CD4-positive, alpha-beta T cell (primary cell): ENCODE measurements at regions not wholly inside any gene's neighbourhood (a gene's known extent, or its start where the extent isn't known, plus 50 kb on each side); places are given as distances from the start of the nearest gene placed in this dataset.

Experiments
- ATAC-seq: fragments of 200-7000 bp; cut with Tn5 transposase; one replicate; pipeline ENCODE4 v1.10.0; 2022; ENCODE audit warnings: mild to moderate bottlenecking; ENCODE audit not compliant: poor library complexity
- CTCF ChIA-PET: fragments of 350-600 bp; sonication (Branson Sonifier 250); formaldehyde crosslinking; loops from one replicate; lab custom pipeline; 2021; ENCODE audit warnings: antibody characterized with exemption, inconsistent platforms; lab: Charles Lee
- POLR2A ChIA-PET: fragments of 350-600 bp; sonication (Branson Sonifier 250); formaldehyde crosslinking; loops from one replicate; lab custom pipeline; 2021; ENCODE audit warnings: antibody characterized with exemption, inconsistent platforms; lab: Charles Lee
- DNase-seq, 14 experiments: peaks; one replicate each; pipeline ENCODE4 v3.0.0-alpha.2; 2013 to 2020; ENCODE audit warnings: mixed read lengths in 2 of 14
- H3K27ac ChIP-seq, 2 donors: one replicate each; pipeline versions ENCODE4 v1.5.1 to v1.7.0; 2013; ENCODE audit warnings: low read length in 2 of 2, low read depth in 1 of 2, mild to moderate bottlenecking in 1 of 2
- H3K27me3 ChIP-seq, 2 experiments: 1 replicate in 1 of 2; 2 replicates in 1 of 2; pipeline versions ENCODE4 v1.6.1 to v1.7.0; 2013; ENCODE audit warnings: low read length in 2 of 2, control low read depth in 1 of 2, mild to moderate bottlenecking in 1 of 2, moderate library complexity in 1 of 2; ENCODE audit not compliant: insufficient read depth in 2 of 2, control insufficient read depth in 1 of 2
- H3K36me3 ChIP-seq: one replicate; pipeline ENCODE4 v1.6.1; 2013; ENCODE audit warnings: low read length, control low read depth; ENCODE audit not compliant: insufficient read depth
- H3K4me1 ChIP-seq: one replicate; pipeline ENCODE4 v1.6.1; 2013; ENCODE audit warnings: low read length, control low read depth; ENCODE audit not compliant: insufficient read depth
- H3K4me3 ChIP-seq: one replicate; pipeline ENCODE4 v1.5.1; 2013; ENCODE audit warnings: mild to moderate bottlenecking, low read length, moderate library complexity
- H3K9me3 ChIP-seq, 2 experiments: 1 replicate in 1 of 2; 2 replicates in 1 of 2; pipeline versions ENCODE4 v1.6.1 to v1.7.0; 2013; ENCODE audit warnings: low read length in 2 of 2, mild to moderate bottlenecking in 2 of 2, control low read depth in 1 of 2, moderate library complexity in 1 of 2; ENCODE audit not compliant: control insufficient read depth in 1 of 2, insufficient read depth in 1 of 2
- H3K27ac Mint-ChIP-seq: one replicate; pipeline ENCODE4 v1.8.0; 2020; ENCODE audit warnings: mixed read lengths
- H3K27me3 Mint-ChIP-seq: one replicate; pipeline ENCODE4 v1.8.0; 2021; ENCODE audit warnings: mixed read lengths
- H3K36me3 Mint-ChIP-seq: one replicate; pipeline ENCODE4 v1.8.0; 2021; ENCODE audit warnings: low read depth, mixed read lengths
- H3K4me1 Mint-ChIP-seq: one replicate; pipeline ENCODE4 v1.8.0; 2021; ENCODE audit warnings: low read depth, mixed read lengths
- H3K4me3 Mint-ChIP-seq: one replicate; pipeline ENCODE4 v1.8.0; 2020; ENCODE audit warnings: mild to moderate bottlenecking, mixed read lengths
- H3K9me3 Mint-ChIP-seq: one replicate; pipeline ENCODE4 v1.8.0; 2020; ENCODE audit warnings: mixed read lengths
- intact Hi-C, 2 experiments: fragments of 100-400 bp; cut with DNase I in 1 of 2; cut with micrococcal nuclease in 1 of 2; formaldehyde crosslinking; loops; one replicate each; pipeline versions ENCODE4 v1.15.1 to v1.9.0; 2023 to 2025; cut with DNase I, micrococcal nuclease
- TF ChIP-seq, protein P1 (sequence below): fragments of 200-600 bp; IDR thresholded peaks from one replicate; pipeline ENCODE4 v1.8.0; 2022; ENCODE audit warnings: antibody characterized with exemption, mild to moderate bottlenecking

DNA sequence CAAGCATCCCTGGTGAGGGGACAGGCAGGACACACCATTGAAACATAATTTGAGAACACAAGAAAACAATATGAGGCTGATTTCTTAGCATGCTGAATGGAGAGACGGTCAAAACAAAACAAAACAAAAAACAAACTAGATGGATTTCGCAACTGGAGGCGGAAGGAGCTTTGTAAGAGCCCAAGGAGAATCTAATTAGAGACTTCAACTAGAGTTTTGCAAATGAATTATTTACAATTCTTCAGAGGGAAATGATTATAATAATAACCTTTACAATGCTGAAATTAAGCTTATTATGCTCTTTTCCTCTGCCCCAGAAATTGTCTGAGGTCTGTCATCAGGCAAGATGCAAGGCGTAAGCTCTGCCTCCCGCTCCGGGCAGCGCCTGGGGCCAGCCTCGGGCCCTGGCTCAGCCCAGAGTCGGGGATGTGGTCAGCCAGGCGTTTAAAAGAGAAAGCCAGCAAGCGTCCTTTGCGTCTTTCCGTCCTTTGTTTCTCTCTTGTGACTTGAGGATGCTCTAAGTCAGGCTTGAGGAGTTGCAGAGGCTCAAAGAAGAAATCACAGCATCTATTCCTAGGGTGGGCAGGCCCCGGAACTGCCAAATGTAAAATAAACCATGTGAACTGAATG lies 139.6 kb downstream of the TWIST2 start:
- H3K4me3 ChIP-seq: no peak overlapping the region
- peaks cover 0 to 5% of the 10 kb centered on the region in 2 experiments for H3K9me3 ChIP-seq
- no peaks in the 10 kb centered on the region for H3K4me1 ChIP-seq
- Mint-ChIP-seq H3K4me1 (no peaks in the 10 kb centered on the region), H3K27ac (no peak overlapping the region), H3K36me3 (no peaks in the 10 kb centered on the region), H3K27me3 (peaks cover 11% of the 10 kb centered on the region), H3K9me3 (no peaks in the 10 kb centered on the region), H3K4me3 (no peak overlapping the region)
- TF ChIP-seq, protein P1, sequence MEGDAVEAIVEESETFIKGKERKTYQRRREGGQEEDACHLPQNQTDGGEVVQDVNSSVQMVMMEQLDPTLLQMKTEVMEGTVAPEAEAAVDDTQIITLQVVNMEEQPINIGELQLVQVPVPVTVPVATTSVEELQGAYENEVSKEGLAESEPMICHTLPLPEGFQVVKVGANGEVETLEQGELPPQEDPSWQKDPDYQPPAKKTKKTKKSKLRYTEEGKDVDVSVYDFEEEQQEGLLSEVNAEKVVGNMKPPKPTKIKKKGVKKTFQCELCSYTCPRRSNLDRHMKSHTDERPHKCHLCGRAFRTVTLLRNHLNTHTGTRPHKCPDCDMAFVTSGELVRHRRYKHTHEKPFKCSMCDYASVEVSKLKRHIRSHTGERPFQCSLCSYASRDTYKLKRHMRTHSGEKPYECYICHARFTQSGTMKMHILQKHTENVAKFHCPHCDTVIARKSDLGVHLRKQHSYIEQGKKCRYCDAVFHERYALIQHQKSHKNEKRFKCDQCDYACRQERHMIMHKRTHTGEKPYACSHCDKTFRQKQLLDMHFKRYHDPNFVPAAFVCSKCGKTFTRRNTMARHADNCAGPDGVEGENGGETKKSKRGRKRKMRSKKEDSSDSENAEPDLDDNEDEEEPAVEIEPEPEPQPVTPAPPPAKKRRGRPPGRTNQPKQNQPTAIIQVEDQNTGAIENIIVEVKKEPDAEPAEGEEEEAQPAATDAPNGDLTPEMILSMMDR: no peak
- intact Hi-C loops: no loop called here
- CTCF ChIA-PET: no interaction called here
- DNase-seq (no peak), ATAC-seq (no peak)
- H3K27me3 ChIP-seq: peaks cover 0 to 14% of the 10 kb centered on the region in 2 experiments
- H3K36me3 ChIP-seq: no peaks in the 10 kb centered on the region
- no peak overlapping the region for H3K27ac ChIP-seq
- POLR2A ChIA-PET: no interaction called here

DNA sequence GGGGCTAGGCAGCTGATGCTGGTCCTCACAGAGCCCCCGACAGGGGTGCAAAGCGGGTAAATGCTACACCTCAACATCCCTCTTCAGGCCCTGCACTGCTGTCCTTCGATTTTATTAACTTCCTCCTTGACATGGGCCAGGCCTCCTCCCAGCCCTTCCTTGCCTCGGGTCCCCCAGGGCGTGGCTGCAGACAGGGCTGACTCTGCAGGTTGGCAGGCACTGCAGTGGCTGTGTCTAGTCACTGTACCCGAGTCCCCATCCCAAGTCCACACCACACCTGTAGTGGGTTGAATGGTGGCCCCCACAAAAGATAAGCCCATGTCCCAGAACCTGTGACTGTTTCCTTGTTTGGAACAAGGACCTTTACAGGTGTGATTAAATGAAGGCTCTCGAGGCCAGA lies 140.2 kb downstream of the TWIST2 start:
- intact Hi-C loops: no loop called here
- no peaks in the 10 kb centered on the region for H3K36me3 Mint-ChIP-seq
- H3K27me3 Mint-ChIP-seq: peaks cover 15% of the 10 kb centered on the region
- no peaks in the 10 kb centered on the region for H3K36me3 ChIP-seq
- peaks cover 0 to 14% of the 10 kb centered on the region in 2 experiments for H3K27me3 ChIP-seq
- H3K4me3 ChIP-seq: no peak overlapping the region
- no peaks in the 10 kb centered on the region for H3K9me3 Mint-ChIP-seq
- H3K27ac Mint-ChIP-seq: no peak overlapping the region
- ChIA-PET CTCF (no interaction called here), POLR2A (no interaction called here)
- no peaks in the 10 kb centered on the region for H3K4me1 ChIP-seq
- H3K9me3 ChIP-seq: peaks cover 0 to 5% of the 10 kb centered on the region in 2 experiments
- DNase-seq (peak in 1 of 14 experiments; percentile 29), ATAC-seq (no peak)
- no peak overlapping the region for H3K4me3 Mint-ChIP-seq
- H3K27ac ChIP-seq: no peak overlapping the region
- H3K4me1 Mint-ChIP-seq: no peaks in the 10 kb centered on the region
- TF ChIP-seq, protein P1: no peak

DNA sequence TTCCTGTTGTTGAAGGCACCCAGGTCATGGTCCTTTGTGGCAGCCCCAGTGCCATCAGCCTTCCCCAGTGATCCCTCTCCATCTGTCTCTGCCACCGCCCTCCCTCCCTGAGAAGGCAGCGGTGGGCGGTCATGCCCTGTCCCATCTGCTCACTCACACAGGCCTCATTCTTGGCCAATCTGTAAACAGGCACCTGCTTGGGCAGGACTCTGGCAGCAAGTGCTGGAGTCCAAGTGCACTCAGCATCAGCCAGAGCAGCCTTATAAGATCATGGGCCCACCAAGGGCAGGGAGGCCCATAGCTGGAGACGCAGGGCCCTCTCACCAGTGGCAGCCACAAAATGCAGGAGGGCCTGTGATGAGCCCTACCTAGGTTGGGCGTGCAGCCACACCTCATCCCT lies 140.9 kb downstream of the TWIST2 start:
- POLR2A ChIA-PET: no interaction called here
- DNase-seq: peak in 1 of 14 experiments; percentile 14
- no peak overlapping the region for H3K4me3 Mint-ChIP-seq
- intact Hi-C loops: no loop called here
- H3K27ac Mint-ChIP-seq: no peak overlapping the region
- no peaks in the 10 kb centered on the region for H3K36me3 Mint-ChIP-seq
- H3K4me1 Mint-ChIP-seq: no peaks in the 10 kb centered on the region
- peaks cover 15% of the 10 kb centered on the region for H3K27me3 Mint-ChIP-seq
- TF ChIP-seq, protein P1: no peak
- CTCF ChIA-PET: no interaction called here
- Histone ChIP-seq H3K4me1 (no peaks in the 10 kb centered on the region), H3K27me3 (peaks cover 0 to 14% of the 10 kb centered on the region in 2 experiments), H3K27ac (no peak overlapping the region), H3K9me3 (peaks cover 0 to 5% of the 10 kb centered on the region in 2 experiments), H3K36me3 (no peaks in the 10 kb centered on the region), H3K4me3 (no peak overlapping the region)
- no peaks in the 10 kb centered on the region for H3K9me3 Mint-ChIP-seq
- no peak for ATAC-seq
